Tibial nerve (tissue), 3 donors: ENCODE measurements at regions not wholly inside any gene's neighbourhood (a gene's known extent, or its start where the extent isn't known, plus 50 kb on each side); places are given as distances from the start of the nearest gene placed in this dataset.

Experiments
- POLR2A ChIP-seq, 2 donors: fragments of 450-650 bp; IDR thresholded peaks; one replicate each; pipeline ENCODE4 v1.6.1; 2017; ENCODE audit warnings: antibody characterized with exemption in 2 of 2, mild to moderate bottlenecking in 2 of 2, moderate library complexity in 2 of 2
- TF ChIP-seq, protein P1 (sequence below), 5 experiments: fragments of 200-600 bp in 3 of 5; fragments of 450-650 bp in 2 of 5; sonication (generic) in 3 of 5; IDR thresholded peaks; one replicate each; pipeline ENCODE4 v1.5.1; 2016 to 2019; ENCODE audit warnings: antibody characterized with exemption in 5 of 5, mild to moderate bottlenecking in 3 of 5, moderate library complexity in 2 of 5

DNA sequence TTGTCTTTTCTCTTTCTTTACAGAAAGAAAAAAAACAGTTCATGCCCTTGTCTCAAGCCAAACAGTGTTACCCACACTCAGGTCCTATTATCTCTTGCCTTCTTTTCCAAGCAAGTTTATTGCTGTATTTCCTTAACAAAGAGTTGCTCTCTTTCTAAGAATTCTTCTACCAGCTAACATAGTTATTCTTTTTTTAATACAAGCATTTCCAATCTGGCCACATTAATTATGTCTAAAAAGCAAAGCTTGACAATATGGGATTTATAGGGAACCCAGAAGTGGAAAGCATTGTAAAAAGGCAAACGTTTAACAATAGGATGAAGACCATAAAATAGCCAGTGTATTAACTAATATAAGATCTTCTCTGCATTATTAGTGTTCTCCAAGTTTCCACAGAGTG is 272.5 kb upstream of the CWC22 start:
- TF ChIP-seq, protein P1, sequence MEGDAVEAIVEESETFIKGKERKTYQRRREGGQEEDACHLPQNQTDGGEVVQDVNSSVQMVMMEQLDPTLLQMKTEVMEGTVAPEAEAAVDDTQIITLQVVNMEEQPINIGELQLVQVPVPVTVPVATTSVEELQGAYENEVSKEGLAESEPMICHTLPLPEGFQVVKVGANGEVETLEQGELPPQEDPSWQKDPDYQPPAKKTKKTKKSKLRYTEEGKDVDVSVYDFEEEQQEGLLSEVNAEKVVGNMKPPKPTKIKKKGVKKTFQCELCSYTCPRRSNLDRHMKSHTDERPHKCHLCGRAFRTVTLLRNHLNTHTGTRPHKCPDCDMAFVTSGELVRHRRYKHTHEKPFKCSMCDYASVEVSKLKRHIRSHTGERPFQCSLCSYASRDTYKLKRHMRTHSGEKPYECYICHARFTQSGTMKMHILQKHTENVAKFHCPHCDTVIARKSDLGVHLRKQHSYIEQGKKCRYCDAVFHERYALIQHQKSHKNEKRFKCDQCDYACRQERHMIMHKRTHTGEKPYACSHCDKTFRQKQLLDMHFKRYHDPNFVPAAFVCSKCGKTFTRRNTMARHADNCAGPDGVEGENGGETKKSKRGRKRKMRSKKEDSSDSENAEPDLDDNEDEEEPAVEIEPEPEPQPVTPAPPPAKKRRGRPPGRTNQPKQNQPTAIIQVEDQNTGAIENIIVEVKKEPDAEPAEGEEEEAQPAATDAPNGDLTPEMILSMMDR (IDR thresholded peaks at IDR 0.05) = no peak
- TF ChIP-seq POLR2A (IDR thresholded peaks at IDR 0.05) = no peak
